ENCODE measurements at regions not wholly inside any gene's neighbourhood (a gene's known extent, or its start where the extent isn't known, plus 50 kb on each side); places are given as distances from the start of the nearest gene placed in this dataset.

- TF ChIP-seq CTCF (IDR thresholded peaks at IDR 0.05; ENCODE audit: low read length) (no peak), EZH2 (optimal IDR thresholded peaks at IDR 0.05; ENCODE audit: low read depth, low read length) (no peak), EZH2phosphoT487 (IDR thresholded peaks at IDR 0.05; ENCODE audit: low read length) (no peak)
Measured at GRCh38 chr16:9568261-9568660, 476.8 kb downstream of the HAPSTR1 start.
